PC-3 (cell line): ENCODE measurements at regions not wholly inside any gene's neighbourhood (a gene's known extent, or its start where the extent isn't known, plus 50 kb on each side); places are given as distances from the start of the nearest gene placed in this dataset.

Experiments
- CTCF ChIP-seq: fragments of 300-600 bp; sonication (generic); conservative IDR thresholded peaks from 2 replicates; pipeline ENCODE4 v1.5.1; 2017; ENCODE audit warnings: antibody characterized with exemption, low read depth, mild to moderate bottlenecking, low read length
- EZH2phosphoT487 ChIP-seq: fragments of 300-600 bp; sonication (generic); IDR thresholded peaks from 2 replicates; pipeline ENCODE4 v1.6.1; 2018; ENCODE audit warnings: mild to moderate bottlenecking, antibody characterized with exemption, low read length, borderline replicate concordance

- TF ChIP-seq CTCF (no peak), EZH2phosphoT487 (no peak)
Observed at GRCh38 chr1:74943046-74943445, 191.1 kb upstream of the LHX8 start.
